Fibroblast of mammary gland (primary cell): ENCODE measurements at regions not wholly inside any gene's neighbourhood (a gene's known extent, or its start where the extent isn't known, plus 50 kb on each side); places are given as distances from the start of the nearest gene placed in this dataset.

Experiments
- DNase-seq: peaks from one replicate; pipeline ENCODE4 v3.0.0-alpha.2; 2010; ENCODE audit warnings: low read depth
- H3K4me3 ChIP-seq: 2 replicates; pipeline ENCODE4 v1.5.1; 2011; ENCODE audit warnings: low read depth, mild to moderate bottlenecking, low read length, moderate library complexity; ENCODE audit not compliant: control insufficient read depth
- CTCF ChIP-seq: conservative IDR thresholded peaks from 2 replicates; pipeline ENCODE4 v1.5.1; 2011; ENCODE audit warnings: low read depth, low read length, inconsistent platforms; ENCODE audit not compliant: control insufficient read depth, insufficient read depth

- no peak for DNase-seq
- TF ChIP-seq CTCF, result no peak
- H3K4me3 ChIP-seq, result no peak overlapping the region
Observed at GRCh38 chr7:15805891-15806290, 119.4 kb upstream of the MEOX2 start.

GRCh38 chr7:15802425-15802824, 115.9 kb upstream of the MEOX2 start:
- no peak overlapping the region for H3K4me3 ChIP-seq
- no peak for TF ChIP-seq CTCF
- DNase-seq, result no peak

GRCh38 chr7:15801551-15801950, 115.1 kb upstream of the MEOX2 start:
- no peak for TF ChIP-seq CTCF
- H3K4me3 ChIP-seq, result no peak overlapping the region
- DNase-seq, result peak; percentile 72

- no peak for DNase-seq
- no peak for TF ChIP-seq CTCF
Observed at GRCh38 chr7:15801041-15801440, 114.6 kb upstream of the MEOX2 start.

GRCh38 chr7:15798081-15798480, 111.6 kb upstream of the MEOX2 start:
- no peak overlapping the region for H3K4me3 ChIP-seq
- no peak for TF ChIP-seq CTCF
- DNase-seq, result no peak

More at GRCh38 chr7:15801041-15801440, 114.6 kb upstream of the MEOX2 start:
- H3K4me3 ChIP-seq, result no peak overlapping the region

- H3K4me3 ChIP-seq, result no peak overlapping the region
- DNase-seq, result peak; percentile 18
- no peak for TF ChIP-seq CTCF
Observed at GRCh38 chr7:15795393-15795792, 108.9 kb upstream of the MEOX2 start.

GRCh38 chr7:15794801-15795200, 108.3 kb upstream of the MEOX2 start:
- H3K4me3 ChIP-seq, result no peak overlapping the region
- TF ChIP-seq CTCF, result no peak
- no peak for DNase-seq
